A549 (cell line): ENCODE measurements at regions not wholly inside any gene's neighbourhood (a gene's known extent, or its start where the extent isn't known, plus 50 kb on each side); places are given as distances from the start of the nearest gene placed in this dataset.

ENCODE experiments used
- CTCF ChIP-seq: fragments of >200 bp; sonication (Bioruptor Twin); formaldehyde crosslinking; IDR thresholded peaks from 3 replicates; pipeline ENCODE4 v1.5.1; 2016
- PHF8 ChIP-seq: fragments of 200-600 bp; sonication (generic); IDR thresholded peaks from 2 replicates; pipeline ENCODE4 v1.6.1; 2016; ENCODE audit warnings: low read depth, mild to moderate bottlenecking, antibody characterized with exemption, moderate library complexity, borderline replicate concordance
- POLR2A ChIP-seq: IDR thresholded peaks from 2 replicates; pipeline ENCODE4 v1.6.1; 2012; ENCODE audit warnings: mild to moderate bottlenecking, low read length
- RAD21 ChIP-seq, 2 experiments: fragments of >200 bp in 1 of 2; sonication (Bioruptor Twin) in 1 of 2; formaldehyde crosslinking in 1 of 2; IDR thresholded peaks in 1 of 2; conservative IDR thresholded peaks in 1 of 2; 2 replicates in 1 of 2; 3 replicates in 1 of 2; pipeline ENCODE4 v1.6.1; 2012 to 2018; ENCODE audit warnings: inconsistent platforms in 1 of 2
- TF ChIP-seq, protein P1 (sequence below): fragments of 450-650 bp; IDR thresholded peaks from 2 replicates; pipeline ENCODE4 v1.6.1; 2014; ENCODE audit warnings: antibody characterized with exemption

DNA sequence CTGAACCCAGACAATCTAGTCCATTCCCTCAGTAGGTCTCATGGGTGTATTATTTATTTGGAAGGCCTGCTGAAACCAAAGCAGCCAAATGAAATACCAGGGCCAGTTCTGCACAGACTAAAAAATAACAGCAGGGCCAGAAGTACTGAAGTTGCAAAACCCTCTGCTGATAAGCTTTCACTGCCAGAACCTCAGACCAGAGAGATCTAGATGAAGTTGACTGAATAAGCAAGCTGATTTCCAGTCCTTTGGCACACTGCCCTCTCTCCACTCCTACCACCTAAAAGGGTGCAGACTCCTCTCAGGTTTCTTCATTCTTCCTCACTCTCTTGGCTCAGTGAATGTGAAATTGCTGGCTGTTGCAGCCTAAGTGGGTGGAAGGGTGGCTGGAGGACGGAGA is 276.7 kb upstream of the KLF3 start:
- TF ChIP-seq PHF8 (no peak), CTCF (no peak), POLR2A (no peak), RAD21 (conservative IDR thresholded peaks at IDR 0.05 in 1 of 2, IDR thresholded peaks at IDR 0.05 in 1 of 2) (no peak)
- TF ChIP-seq, protein P1, sequence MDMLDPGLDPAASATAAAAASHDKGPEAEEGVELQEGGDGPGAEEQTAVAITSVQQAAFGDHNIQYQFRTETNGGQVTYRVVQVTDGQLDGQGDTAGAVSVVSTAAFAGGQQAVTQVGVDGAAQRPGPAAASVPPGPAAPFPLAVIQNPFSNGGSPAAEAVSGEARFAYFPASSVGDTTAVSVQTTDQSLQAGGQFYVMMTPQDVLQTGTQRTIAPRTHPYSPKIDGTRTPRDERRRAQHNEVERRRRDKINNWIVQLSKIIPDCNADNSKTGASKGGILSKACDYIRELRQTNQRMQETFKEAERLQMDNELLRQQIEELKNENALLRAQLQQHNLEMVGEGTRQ = no peak
